ENCODE measurements at regions not wholly inside any gene's neighbourhood (a gene's known extent, or its start where the extent isn't known, plus 50 kb on each side); places are given as distances from the start of the nearest gene placed in this dataset.
"Not testable (repeated sequence)": the region's sequence is repeated elsewhere in the genome, so short reads cannot be mapped to it uniquely, and the experiment has no call there.

GRCh38 chr20:19840111-19840710 lies 82.2 kb downstream of the RIN2 start:
- no peak overlapping the region for H3K27ac ChIP-seq (replicated peaks)
- no peak for TF ChIP-seq GABPA (IDR thresholded peaks at IDR 0.05; ENCODE audit: low read depth)
- TF ChIP-seq POLR2AphosphoS5 (IDR thresholded peaks at IDR 0.05; ENCODE audit: low read depth): no peak
- no peak for TF ChIP-seq SPI1 (IDR thresholded peaks at IDR 0.05; ENCODE audit: borderline replicate concordance, low read depth)
- TF ChIP-seq CTCF (IDR thresholded peaks at IDR 0.05; ENCODE audit: insufficient read depth, low read length): no peak
- TF ChIP-seq REST (IDR thresholded peaks at IDR 0.05; ENCODE audit: insufficient replicate concordance, low read depth): no peak
- H3K4me3 ChIP-seq (replicated peaks; ENCODE audit: insufficient read depth, low read length): no peak overlapping the region
- peaks cover 7% of the 10 kb centered on the region for H3K27me3 ChIP-seq (ENCODE audit: insufficient read depth, poor library complexity, severe bottlenecking)
- no peak for DNase-seq (ENCODE audit: low read depth in 1 of 2, low spot score in 1 of 2)

- DNase-seq (ENCODE audit: low read depth in 1 of 2, low spot score in 1 of 2): no peak
- Histone ChIP-seq H3K27ac (replicated peaks) (no peak overlapping the region), H3K27me3 (ENCODE audit: insufficient read depth, poor library complexity, severe bottlenecking) (peaks cover 7% of the 10 kb centered on the region), H3K4me3 (replicated peaks; ENCODE audit: insufficient read depth, low read length) (no peak overlapping the region)
- no peak for TF ChIP-seq GABPA (IDR thresholded peaks at IDR 0.05; ENCODE audit: low read depth)
- TF ChIP-seq SPI1 (IDR thresholded peaks at IDR 0.05; ENCODE audit: borderline replicate concordance, low read depth): no peak
- TF ChIP-seq CTCF (IDR thresholded peaks at IDR 0.05; ENCODE audit: insufficient read depth, low read length): no peak
- no peak for TF ChIP-seq REST (IDR thresholded peaks at IDR 0.05; ENCODE audit: insufficient replicate concordance, low read depth)
- no peak for TF ChIP-seq POLR2AphosphoS5 (IDR thresholded peaks at IDR 0.05; ENCODE audit: low read depth)
These were observed 83.7 kb downstream of the RIN2 start for GRCh38 chr20:19841740-19842139.

GRCh38 chr20:19844850-19845249 lies 86.8 kb downstream of the RIN2 start:
- not testable (repeated sequence) for H3K4me3 ChIP-seq (replicated peaks; ENCODE audit: insufficient read depth, low read length); H3K27me3 ChIP-seq (ENCODE audit: insufficient read depth, poor library complexity, severe bottlenecking); DNase-seq (ENCODE audit: low read depth in 1 of 2, low spot score in 1 of 2); H3K27ac ChIP-seq (replicated peaks)

GRCh38 chr20:19847383-19847782 lies 89.3 kb downstream of the RIN2 start:
- Histone ChIP-seq H3K4me3 (replicated peaks; ENCODE audit: insufficient read depth, low read length) (no peak overlapping the region), H3K27me3 (ENCODE audit: insufficient read depth, poor library complexity, severe bottlenecking) (peaks cover 4% of the 10 kb centered on the region), H3K27ac (replicated peaks) (no peak overlapping the region)
- TF ChIP-seq REST (IDR thresholded peaks at IDR 0.05; ENCODE audit: insufficient replicate concordance, low read depth): peak; percentile 33
- no peak for TF ChIP-seq SPI1 (IDR thresholded peaks at IDR 0.05; ENCODE audit: borderline replicate concordance, low read depth)
- no peak for DNase-seq (ENCODE audit: low read depth in 1 of 2, low spot score in 1 of 2)
